ENCODE measurements at regions not wholly inside any gene's neighbourhood (a gene's known extent, or its start where the extent isn't known, plus 50 kb on each side); places are given as distances from the start of the nearest gene placed in this dataset.

DNA sequence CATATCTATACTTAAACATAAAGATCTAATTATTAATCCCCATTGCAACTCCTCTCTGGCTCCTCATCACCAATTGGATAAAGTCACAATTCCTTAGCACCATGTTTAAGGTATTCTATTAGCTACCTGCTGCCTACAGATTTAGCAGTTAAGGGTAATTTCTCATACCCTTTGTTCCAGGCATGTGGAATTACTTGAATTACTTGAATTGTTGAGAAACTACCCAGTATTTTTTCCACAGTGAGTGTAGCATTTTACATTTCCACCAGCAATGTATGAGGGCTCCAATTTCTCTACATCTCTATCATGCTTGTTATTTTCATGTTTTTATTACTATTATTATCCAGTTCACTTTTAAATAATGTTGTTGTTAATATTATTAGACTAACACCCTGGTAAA, 86.4 kb downstream of the P2RY1 start:
- intact Hi-C loops (cut with DNase I; ENCODE audit: low total_unique reads) = no loop called here

GRCh38 chr3:152922554-152922953, 87.6 kb downstream of the P2RY1 start:
- 66 to 72% methylated on average over 2 of the region's 2 CpGs for WGBS, 2 donors
- TF ChIP-seq, protein P1, sequence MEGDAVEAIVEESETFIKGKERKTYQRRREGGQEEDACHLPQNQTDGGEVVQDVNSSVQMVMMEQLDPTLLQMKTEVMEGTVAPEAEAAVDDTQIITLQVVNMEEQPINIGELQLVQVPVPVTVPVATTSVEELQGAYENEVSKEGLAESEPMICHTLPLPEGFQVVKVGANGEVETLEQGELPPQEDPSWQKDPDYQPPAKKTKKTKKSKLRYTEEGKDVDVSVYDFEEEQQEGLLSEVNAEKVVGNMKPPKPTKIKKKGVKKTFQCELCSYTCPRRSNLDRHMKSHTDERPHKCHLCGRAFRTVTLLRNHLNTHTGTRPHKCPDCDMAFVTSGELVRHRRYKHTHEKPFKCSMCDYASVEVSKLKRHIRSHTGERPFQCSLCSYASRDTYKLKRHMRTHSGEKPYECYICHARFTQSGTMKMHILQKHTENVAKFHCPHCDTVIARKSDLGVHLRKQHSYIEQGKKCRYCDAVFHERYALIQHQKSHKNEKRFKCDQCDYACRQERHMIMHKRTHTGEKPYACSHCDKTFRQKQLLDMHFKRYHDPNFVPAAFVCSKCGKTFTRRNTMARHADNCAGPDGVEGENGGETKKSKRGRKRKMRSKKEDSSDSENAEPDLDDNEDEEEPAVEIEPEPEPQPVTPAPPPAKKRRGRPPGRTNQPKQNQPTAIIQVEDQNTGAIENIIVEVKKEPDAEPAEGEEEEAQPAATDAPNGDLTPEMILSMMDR (IDR thresholded peaks at IDR 0.05) = no peak
- TF ChIP-seq POLR2A (IDR thresholded peaks at IDR 0.05) = no peak
- intact Hi-C loops (cut with DNase I; ENCODE audit: low total_unique reads) = no loop called here
- no peak for DNase-seq (ENCODE audit: low spot score in 2 of 2)
- H3K4me3 ChIP-seq (ENCODE audit: low read depth, poor library complexity, severe bottlenecking) = no peak overlapping the region

More for the DNA sequence above, 86.4 kb downstream of the P2RY1 start:
- no peak for TF ChIP-seq POLR2A (IDR thresholded peaks at IDR 0.05)
- TF ChIP-seq, protein P1 (IDR thresholded peaks at IDR 0.05) = no peak
- no peak overlapping the region for H3K4me3 ChIP-seq (ENCODE audit: low read depth, poor library complexity, severe bottlenecking)
- no peak for DNase-seq (ENCODE audit: low spot score in 2 of 2)

GRCh38 chr3:152927131-152927530, 92.2 kb downstream of the P2RY1 start:
- 25 to 31% methylated on average over 3 of the region's 3 CpGs for WGBS, 2 donors
- no peak for DNase-seq (ENCODE audit: low spot score in 2 of 2)
- no peak for TF ChIP-seq POLR2A (IDR thresholded peaks at IDR 0.05)
- TF ChIP-seq, protein P1 (IDR thresholded peaks at IDR 0.05) = no peak
- intact Hi-C loops (cut with DNase I; ENCODE audit: low total_unique reads) = no loop called here
- no peak overlapping the region for H3K4me3 ChIP-seq (ENCODE audit: low read depth, poor library complexity, severe bottlenecking)

GRCh38 chr3:152930516-152930915, 95.6 kb downstream of the P2RY1 start:
- WGBS, 2 donors = 75 to 79% methylated on average over 2 of the region's 2 CpGs
- no peak for DNase-seq (ENCODE audit: low spot score in 2 of 2)
- intact Hi-C loops (cut with DNase I; ENCODE audit: low total_unique reads) = no loop called here
- TF ChIP-seq, protein P1 (IDR thresholded peaks at IDR 0.05) = no peak
- no peak for TF ChIP-seq POLR2A (IDR thresholded peaks at IDR 0.05)
- no peak overlapping the region for H3K4me3 ChIP-seq (ENCODE audit: low read depth, poor library complexity, severe bottlenecking)

GRCh38 chr3:152937234-152937633, 102.3 kb downstream of the P2RY1 start:
- intact Hi-C loops (cut with DNase I; ENCODE audit: low total_unique reads) = no loop called here
- no peak overlapping the region for H3K4me3 ChIP-seq (ENCODE audit: low read depth, poor library complexity, severe bottlenecking)
- DNase-seq (ENCODE audit: low spot score in 2 of 2) = no peak
- TF ChIP-seq, protein P1 (IDR thresholded peaks at IDR 0.05) = no peak
- no peak for TF ChIP-seq POLR2A (IDR thresholded peaks at IDR 0.05)
- WGBS, 2 donors = 67 to 72% methylated on average over 2 of the region's 2 CpGs

- H3K4me3 ChIP-seq (ENCODE audit: low read depth, poor library complexity, severe bottlenecking) = no peak overlapping the region
- DNase-seq (ENCODE audit: low spot score in 2 of 2) = no peak
- WGBS, 2 donors = 87 to 90% methylated on average over 1 of the region's 1 CpG
- TF ChIP-seq POLR2A (IDR thresholded peaks at IDR 0.05) = no peak
- TF ChIP-seq, protein P1 (IDR thresholded peaks at IDR 0.05) = no peak
- intact Hi-C loops (cut with DNase I; ENCODE audit: low total_unique reads) = no loop called here
These were observed 104.2 kb downstream of the P2RY1 start for GRCh38 chr3:152938974-152939636.

Data from lower leg skin (tissue), 4 donors.